ENCODE measurements at regions not wholly inside any gene's neighbourhood (a gene's known extent, or its start where the extent isn't known, plus 50 kb on each side); places are given as distances from the start of the nearest gene placed in this dataset.

DNA sequence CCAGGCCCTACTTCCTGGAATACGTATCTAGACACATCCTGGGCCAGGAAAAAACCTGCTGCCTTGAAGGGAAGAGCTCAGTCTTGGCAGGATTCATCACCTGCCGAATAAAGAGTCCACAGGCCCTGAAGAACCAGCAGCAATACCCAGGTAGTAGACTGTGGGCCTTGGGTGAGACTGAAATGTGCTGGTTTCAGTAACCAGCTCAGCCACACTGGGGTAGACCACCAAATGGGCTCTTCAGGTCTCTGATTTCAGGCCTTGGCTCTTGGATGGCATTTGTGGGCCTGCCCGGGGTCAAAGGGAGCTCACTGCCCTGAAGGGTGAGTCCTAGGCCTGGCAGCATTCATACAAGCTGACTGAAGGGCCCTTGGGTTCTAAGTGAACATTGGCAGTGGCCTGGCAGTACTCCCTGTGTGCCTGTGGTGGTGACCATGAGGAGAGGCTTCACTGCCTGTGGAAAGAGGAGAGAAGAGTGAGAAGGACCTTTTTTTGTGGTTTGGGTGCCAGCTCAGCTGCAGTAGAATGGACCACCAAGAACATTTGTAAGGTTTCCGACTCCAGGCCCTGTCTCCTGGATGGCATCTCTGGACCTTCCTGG is 175.1 kb downstream of the ANKRD30B start:
- no peak for DNase-seq (ENCODE audit: low spot score)
- in situ Hi-C loops (cut with MboI; ENCODE audit: low sequenced_read_pairs, unreplicated experiment), result no loop called here
- no peak for TF ChIP-seq CTCF (IDR thresholded peaks at IDR 0.05; ENCODE audit: borderline replicate concordance, control extremely low read depth, extremely low read depth, insufficient read depth, missing control alignments)

DNA sequence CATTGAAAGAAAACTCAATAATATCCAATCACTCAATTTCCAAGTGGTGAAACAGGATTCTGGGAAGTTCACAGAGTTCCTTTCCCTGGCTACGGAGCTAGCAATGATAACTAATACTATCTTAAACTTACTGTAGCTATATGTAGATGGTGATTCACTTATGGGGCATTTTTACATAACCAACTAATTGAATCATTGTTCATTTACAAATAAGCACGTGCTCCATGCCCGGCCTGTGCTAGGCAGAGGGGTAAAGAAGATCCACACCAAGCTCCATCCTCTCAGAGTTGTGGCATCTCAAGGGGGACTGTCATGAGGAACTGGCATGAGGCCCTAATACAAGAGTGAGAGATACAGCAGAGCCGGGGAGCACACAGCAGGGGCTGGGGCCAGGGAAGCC is 176.3 kb downstream of the ANKRD30B start:
- in situ Hi-C loops (cut with MboI; ENCODE audit: low sequenced_read_pairs, unreplicated experiment), result no loop called here

GRCh38 chr18:14925281-14925709 is 177.3 kb downstream of the ANKRD30B start:
- no peak for DNase-seq (ENCODE audit: low spot score)

More for the DNA sequence above, 176.3 kb downstream of the ANKRD30B start:
- DNase-seq (ENCODE audit: low spot score), result no peak
- TF ChIP-seq CTCF (IDR thresholded peaks at IDR 0.05; ENCODE audit: borderline replicate concordance, control extremely low read depth, extremely low read depth, insufficient read depth, missing control alignments), result no peak

DNA sequence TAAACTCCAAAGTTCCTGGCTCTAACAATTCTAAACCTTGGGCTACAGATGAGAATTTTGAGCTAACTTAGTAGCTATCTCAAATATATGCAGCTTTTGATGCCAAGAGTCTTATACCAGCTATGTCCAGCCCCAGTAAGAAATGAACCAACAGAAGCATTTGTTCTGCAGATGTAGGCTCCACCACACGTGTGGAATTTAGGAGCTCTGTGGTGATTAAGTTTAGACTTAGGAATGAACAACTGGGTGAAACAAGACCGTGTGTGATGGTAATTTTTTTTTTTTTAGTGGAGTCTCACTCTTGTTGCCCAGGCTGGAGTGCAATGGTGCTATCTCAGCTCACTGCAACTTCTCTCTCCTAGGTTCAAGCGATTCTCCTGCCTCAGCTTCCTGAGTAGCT is 179.7 kb downstream of the ANKRD30B start:
- no peak for TF ChIP-seq CTCF (IDR thresholded peaks at IDR 0.05; ENCODE audit: borderline replicate concordance, control extremely low read depth, extremely low read depth, insufficient read depth, missing control alignments)
- in situ Hi-C loops (cut with MboI; ENCODE audit: low sequenced_read_pairs, unreplicated experiment), result no loop called here
- DNase-seq (ENCODE audit: low spot score), result no peak

More at GRCh38 chr18:14925281-14925709, 177.3 kb downstream of the ANKRD30B start:
- in situ Hi-C loops (cut with MboI; ENCODE audit: low sequenced_read_pairs, unreplicated experiment), result no loop called here
- no peak for TF ChIP-seq CTCF (IDR thresholded peaks at IDR 0.05; ENCODE audit: borderline replicate concordance, control extremely low read depth, extremely low read depth, insufficient read depth, missing control alignments)

- no peak for TF ChIP-seq CTCF (IDR thresholded peaks at IDR 0.05; ENCODE audit: borderline replicate concordance, control extremely low read depth, extremely low read depth, insufficient read depth, missing control alignments)
- DNase-seq (ENCODE audit: low spot score), result no peak
- in situ Hi-C loops (cut with MboI; ENCODE audit: low sequenced_read_pairs, unreplicated experiment), result no loop called here
Observed at GRCh38 chr18:14928396-14928795, 180.4 kb downstream of the ANKRD30B start.

DNA sequence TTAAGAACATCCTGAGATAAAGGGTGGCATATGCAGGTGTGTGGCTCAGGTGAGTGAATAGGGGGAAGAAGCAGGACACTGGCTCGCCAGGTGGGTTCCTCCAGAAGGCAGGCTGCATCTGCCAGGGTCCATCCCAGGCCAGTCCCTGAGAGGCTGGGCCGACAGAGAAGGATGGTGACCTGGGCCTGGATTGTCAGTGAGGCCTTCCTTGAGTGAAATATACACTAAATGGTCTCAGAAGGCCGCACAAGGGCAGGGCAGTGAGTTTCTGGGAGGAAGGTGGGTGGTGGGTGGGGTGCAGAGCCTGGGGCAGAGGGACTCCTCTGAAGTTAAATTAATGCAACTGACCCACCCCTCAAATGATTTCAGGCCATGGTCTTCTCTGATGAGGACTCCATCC is 182.1 kb downstream of the ANKRD30B start:
- TF ChIP-seq CTCF (IDR thresholded peaks at IDR 0.05; ENCODE audit: borderline replicate concordance, control extremely low read depth, extremely low read depth, insufficient read depth, missing control alignments), result no peak
- no peak for DNase-seq (ENCODE audit: low spot score)
- in situ Hi-C loops (cut with MboI; ENCODE audit: low sequenced_read_pairs, unreplicated experiment), result no loop called here
